NOMO-1 treated with DMSO at 0.1 percent for 48 hours (cell line): ENCODE measurements at regions not wholly inside any gene's neighbourhood (a gene's known extent, or its start where the extent isn't known, plus 50 kb on each side); places are given as distances from the start of the nearest gene placed in this dataset.
"Not testable (repeated sequence)": the region's sequence is repeated elsewhere in the genome, so short reads cannot be mapped to it uniquely, and the experiment has no call there.

Experiments
- DNase-seq: peaks from one replicate; lab custom pipeline; 2025; ENCODE audit not compliant: unreplicated experiment; lab: John Stamatoyannopoulos, UW

DNA sequence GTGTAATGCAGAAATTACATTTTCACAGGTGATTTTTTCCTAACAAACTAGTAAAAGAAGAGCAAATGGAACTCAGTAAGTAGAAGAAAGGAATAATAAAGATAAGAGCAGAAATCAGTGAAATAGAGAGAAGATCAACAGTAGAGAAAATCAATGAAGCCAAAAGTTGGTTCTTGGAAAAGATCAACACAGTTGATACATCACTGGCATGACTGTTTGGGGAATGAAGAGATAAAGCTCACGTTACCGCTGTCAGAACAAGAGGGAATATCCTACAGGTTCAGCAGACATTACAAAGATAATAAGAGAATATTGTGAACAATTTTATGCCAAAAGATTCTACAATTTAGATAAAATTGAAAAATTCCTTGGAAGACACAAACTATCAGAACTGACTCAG is 146.4 kb downstream of the ACTR3B start:
- no peak for DNase-seq

DNA sequence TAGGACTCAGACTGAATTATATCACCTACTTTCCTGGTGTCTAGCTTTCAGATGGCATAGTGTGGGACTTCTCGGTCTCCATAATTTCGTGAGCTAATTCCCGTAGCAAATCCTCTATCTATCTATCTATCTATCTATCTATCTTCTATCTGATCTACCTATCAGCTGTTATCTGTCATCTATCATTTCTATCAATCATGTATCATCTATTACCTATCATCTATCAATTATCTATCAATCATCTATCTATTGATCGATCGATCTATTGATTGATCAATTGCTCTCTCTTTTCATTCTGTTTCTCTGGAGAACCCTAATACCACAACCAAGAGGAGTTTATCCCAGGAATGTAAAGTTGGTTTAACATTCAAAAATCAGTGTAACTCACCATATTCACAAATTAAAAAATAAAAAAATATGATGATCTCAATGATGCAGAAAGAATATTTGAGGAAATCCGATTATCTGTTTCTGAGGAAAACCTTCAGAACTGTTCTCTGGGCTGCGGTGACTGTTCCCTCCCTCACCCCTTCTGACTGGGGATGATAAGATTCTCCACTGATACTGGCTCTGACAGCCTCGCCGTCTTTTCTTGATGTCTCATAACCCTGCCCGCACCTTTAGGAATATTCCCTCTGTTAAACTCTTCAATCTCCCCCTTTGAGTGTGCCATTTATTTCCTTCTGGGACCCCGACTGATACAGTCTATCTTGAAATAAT is 147.7 kb downstream of the ACTR3B start:
- DNase-seq = no peak

DNA sequence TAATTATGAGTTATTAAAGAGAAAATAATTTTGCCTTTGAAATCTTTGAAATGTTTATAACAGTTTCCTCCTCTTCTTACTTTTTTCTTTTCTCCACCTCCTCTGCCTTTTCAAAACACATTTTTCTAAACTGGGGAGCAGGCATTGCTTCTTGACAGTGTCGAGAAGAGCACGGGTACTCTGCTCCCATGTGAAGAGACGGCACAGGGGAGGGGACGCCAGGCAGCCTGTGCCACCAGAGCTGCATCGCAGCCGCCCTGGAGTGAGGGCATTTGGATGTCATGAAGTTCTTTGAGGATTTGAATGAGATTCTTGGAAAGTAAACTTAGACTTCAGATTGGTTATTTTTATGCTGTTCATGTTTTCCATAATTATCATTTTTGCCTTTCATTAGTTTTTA is 149.7 kb downstream of the ACTR3B start:
- DNase-seq = no peak

DNA sequence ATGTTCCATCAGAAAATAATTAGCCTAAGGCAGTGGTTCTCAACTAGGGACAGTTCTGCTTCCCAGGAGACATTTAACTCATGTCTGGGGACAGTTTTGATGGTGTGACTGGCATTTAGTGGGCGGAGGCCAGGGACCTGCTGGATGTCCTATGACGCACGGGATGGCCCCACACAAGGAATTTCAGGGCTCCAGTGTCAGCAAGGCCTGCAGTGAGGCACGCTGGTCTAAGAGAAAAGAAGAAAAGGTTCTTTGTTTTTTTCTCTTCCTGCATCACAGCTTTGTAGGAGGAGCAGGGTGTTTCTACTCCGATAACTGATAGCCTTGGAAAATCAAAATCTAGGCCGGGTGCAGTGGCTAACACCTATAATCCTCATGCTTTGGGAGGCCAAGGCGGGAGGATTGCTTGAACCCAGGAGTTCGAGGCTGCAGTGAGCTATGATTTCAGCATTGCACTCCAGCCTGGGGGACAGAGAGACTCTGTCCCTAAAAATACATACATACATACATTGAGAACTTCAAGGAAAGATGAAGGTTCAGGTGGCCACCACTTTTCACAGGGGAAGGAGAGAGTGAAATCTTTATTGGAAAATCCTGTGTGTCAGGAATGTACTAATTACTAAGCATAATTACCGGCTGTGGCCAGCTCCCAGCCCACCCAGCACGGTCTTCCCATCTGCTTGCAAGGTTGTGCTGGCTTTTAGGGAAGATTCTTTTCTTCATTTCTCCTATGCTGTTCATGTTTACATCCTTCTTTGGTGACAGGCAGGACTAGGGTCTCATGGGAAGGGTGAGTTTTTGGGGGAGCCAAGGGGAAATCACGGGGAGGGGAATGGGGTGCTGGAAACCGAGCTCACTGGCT is 150.4 kb downstream of the ACTR3B start:
- no peak for DNase-seq

DNA sequence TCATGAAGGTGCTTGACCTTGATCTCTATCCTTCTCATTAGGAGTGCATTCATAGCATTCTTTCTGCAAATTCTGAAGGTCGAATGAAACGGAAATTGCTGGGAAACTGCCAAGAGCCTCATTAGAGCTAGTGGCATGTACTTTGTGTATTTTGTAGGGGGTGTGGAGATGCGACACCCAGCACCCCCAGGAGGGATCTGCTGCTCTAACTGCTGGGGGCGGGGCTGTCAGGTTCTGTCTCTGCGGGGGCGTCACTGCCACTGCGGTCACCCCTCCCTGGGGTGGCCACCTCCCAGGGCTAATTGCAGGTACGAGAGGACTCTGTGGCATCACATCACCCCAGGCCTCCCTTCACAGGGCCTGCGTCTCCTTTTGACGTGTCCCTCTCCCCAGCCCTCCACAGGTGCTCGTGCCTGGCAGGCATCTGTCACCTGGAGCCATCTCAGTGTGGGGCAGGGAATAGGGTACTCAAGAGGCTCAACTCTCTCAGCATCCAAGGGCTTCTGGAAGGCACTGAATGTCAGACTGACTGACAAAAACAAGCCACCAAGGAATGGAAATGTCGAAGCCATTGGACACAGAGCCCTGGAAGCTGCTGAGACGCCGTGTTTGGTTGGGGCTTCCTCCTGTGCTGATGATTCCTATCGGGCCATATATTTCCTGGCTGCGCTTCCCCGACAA is 151.1 kb downstream of the ACTR3B start:
- DNase-seq = no peak

DNA sequence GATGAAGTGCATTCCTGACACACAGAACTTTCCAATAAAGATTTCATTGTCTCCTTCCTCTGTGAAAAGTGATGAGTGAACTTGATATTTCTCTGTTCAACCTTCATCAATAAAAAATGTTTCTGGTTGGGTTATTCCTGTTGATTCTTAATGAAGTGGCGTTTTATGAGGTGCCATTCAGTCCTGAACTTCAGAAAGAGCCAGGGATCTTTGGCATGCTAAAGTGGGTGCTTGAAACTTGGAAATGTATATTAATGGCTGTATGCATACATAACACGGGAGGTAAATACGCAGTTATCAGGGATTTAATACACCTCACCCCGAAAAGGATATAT is 151.6 kb downstream of the ACTR3B start:
- DNase-seq = no peak

DNA sequence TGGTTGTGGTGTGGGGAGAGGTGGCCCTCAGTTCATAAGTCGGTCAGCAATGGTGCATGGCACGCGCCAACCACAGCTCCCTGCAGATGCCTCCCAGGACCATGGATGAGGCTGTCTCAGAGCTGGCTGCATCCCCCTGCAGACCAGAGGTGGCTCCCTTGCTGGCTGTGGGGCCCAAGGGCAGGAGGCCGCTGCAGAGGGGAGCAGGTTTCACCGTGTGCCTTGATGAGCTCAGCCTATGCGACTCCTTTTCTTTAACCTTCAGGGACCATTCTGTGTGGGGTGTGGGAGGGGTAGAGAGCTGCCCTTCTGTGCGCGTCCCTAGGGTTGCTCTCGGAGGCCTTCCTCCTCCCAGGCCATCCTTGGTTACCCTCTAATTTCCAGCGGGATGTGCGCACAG is 152.4 kb downstream of the ACTR3B start:
- no peak for DNase-seq

DNA sequence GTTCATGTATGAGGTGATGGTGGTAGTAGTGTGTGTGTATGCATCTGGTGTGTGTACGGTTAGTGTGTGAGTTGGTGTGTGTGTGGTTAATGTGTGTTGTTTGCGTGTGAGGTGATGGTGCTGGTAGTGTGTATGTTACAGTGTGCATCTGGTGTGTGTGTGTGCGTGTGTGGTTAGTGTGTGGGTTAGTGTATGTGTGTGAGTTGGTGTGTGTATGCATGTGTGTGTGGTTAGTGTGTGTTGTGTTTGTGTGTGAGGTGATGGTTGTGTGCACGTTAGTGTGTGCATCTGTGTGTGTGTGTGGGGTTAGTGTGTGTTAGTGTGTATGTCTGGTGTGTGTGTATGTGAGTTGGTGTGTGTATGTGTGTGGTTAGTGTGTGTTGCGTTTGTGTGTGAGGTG is 153.0 kb downstream of the ACTR3B start:
- no peak for DNase-seq

DNA sequence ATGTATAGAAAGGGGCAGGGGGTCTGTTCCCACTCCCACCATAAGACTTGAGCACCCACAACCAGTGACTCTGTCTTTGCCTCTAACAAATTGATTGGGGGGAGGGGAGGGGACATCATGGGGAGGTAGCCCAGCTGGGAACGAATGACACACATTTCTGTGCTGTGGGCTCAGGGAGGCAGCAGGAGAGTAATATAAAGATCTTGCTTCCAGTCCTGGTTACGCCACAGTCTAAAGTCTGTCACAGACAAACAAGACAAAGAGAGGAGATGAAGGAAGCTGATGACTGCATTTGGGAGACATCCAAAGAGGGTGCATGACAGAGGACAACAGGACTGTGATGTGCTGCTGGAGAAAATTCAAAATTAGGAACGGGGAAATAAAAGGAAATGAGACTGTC is 153.9 kb downstream of the ACTR3B start:
- DNase-seq = no peak

DNA sequence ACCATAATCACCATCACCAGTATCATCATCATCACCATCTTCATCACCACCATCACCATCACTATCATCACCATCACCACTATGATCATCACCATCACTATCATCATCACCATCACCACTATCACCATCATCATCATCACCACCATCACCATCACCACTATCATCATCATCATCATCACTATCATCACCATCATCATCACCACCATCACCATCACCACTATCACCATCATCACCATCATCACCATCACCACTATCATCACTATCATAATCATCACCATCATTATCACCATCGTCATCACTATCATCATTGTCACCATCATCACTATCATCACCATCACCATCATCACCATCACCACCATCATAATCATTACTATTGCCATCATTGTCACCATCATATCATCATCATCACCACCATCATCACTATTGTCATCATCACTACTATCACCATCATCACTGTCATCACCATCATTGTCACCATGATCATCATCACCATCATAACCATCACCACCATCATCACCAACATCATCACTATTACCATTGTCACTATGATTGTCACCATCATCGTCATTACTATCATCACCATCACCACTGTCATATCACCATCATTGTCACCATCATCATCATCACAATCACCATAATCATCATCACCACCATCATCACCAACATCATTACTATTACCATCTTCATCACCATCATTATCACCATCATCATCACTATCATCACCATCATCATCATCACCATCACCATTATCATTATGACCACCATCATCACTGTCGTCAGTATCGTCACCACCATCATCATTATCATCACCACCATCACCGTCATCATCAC is 154.7 kb downstream of the ACTR3B start:
- no peak for DNase-seq

DNA sequence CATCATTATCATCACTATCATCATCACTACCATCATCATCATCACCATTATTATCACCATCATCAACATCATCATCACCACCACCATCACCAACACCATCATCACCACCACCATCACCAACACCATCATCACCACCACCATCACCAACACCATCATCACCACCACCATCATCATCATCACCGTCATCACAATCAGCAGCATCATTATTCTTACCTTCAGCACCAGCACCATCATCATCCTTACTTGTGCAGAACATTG is 155.2 kb downstream of the ACTR3B start:
- not testable (repeated sequence) for DNase-seq

DNA sequence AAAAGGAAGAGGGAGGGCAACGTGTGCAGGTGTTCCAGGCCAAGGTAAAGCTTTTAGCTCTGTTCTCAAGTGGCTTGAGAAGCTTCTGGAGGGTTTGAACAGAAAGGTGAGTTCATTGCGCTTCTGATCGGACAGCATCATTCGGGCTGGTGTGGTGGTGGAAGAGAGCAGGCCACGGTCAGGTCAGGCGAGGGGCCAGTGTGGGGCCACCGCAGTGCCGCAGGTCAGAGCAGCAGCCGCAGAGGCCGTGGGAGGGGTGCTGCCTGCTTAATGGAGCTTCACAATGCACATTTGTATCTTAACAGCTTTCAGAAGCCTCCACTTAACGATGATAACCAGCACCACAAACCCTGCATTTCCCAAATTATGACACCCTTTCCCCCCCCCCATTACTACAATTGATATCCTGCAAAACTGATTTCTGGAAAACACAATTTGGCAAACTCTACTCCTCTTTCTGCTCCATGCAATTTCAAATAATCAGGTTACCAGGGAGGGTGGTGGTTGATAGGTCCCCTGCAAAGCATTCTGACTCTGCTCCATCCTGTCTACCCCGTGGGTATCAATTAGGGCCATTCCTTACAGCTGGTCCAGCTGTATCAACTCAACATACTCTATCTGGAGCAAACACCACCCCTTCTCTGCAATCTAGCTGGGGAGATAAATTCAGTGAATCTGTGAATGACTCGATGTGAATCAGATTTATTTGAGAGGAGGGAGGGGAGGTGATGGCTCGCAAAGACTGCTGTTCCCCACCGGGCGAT is 162.9 kb downstream of the ACTR3B start:
- no peak for DNase-seq

DNA sequence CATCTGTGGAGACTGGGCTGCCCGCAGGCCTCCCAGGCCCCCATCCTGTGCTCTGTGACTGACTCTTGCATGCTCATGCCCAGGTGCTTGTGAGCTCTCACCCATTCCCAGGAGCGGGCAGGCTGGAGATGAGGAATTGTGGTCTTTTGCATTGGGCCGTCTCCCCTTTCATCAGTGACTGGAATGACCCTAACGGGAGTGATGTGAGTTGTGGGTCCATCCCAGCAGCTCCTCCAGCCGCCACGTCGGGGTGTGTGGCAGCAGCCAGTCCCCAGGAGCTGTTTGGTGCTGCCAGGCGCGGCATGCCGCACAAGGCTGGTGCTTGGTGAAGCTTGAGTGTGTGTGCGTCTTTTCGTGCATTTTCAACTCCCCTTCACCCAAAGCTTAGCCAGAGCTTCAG is 164.2 kb downstream of the ACTR3B start:
- DNase-seq = no peak

DNA sequence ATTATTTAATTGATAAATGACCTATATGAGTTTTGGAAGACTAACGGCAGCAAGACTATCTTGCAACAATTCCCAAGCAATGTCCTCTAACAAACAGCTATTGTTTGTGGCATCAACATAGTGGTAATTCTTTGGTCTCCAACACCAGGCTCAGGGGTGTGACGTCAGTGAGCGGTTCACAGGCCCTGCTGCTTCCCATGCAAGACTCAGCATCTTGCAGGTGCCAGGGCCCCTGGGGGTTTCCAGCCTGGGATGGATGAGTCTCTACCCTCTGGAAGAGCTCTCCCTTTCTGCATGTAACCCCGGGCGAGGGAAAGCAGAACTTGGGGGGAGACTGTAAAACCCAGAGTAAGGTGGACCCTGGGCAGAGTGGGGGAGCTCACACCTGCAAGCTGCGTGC is 164.7 kb downstream of the ACTR3B start:
- DNase-seq = no peak

DNA sequence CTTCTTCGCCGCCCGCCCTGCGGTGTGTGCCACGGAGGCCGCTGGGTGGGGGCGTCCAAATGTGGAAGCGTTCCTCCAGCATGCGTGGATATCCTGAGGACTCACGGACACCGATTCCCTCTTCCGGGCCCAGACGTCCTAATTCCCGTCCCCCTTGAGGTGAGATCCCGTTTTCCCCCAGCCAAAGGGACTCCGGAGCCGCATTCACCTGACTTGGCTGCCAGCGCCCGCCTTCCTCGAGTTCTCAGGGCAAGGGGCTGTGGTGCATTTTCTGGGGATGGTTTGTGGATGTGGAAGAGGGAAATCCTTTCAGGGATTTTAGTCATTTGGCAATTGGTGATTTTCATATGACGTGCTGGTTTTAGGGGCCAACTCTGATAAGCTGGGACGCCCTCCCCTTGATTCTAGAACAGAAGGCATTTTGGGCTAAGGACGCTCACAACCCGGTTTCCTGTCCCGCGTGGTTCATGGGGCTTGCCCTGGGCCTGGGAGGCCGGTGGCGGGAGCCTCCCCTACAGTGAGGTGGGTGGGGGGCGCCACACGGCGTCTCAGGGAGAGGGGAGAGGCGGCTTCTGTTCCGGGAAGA is 165.4 kb downstream of the ACTR3B start:
- no peak for DNase-seq

DNA sequence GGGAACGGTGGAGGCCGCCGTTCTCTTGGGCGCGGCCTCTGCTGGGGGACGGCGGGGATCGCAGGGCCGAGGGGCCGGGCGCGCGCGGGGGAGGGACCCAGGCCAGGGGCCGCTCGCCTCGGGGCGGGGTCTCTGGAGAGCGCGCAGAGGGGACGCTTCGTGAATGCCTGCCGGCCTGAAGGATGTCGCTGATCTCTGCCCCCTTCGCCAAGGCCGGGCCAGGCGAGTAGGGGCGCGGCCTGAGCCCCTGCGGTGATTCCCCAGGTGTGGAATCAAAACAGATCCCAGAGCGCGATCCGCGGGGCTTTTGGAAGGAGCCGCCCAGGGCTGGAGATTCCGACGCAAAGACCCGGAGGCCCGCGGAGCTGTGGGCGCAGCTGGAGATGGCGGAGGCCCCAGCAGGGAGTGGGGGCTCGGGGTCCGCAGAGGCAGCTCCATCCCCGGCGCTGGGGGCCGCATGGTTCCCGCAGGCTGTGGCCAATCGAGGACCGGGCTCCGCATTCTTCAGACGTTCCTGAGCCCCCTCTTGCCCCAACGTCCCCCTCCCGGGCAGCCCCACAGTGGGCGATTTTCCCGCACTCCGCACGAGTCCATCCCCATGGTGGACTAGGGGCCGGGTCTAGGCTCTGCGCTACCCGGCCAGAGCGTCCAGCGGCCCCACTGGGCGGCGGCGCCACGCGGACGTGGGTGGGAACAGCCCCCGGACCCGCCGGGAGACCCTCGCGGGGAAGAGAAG is 166.0 kb downstream of the ACTR3B start:
- no peak for DNase-seq

DNA sequence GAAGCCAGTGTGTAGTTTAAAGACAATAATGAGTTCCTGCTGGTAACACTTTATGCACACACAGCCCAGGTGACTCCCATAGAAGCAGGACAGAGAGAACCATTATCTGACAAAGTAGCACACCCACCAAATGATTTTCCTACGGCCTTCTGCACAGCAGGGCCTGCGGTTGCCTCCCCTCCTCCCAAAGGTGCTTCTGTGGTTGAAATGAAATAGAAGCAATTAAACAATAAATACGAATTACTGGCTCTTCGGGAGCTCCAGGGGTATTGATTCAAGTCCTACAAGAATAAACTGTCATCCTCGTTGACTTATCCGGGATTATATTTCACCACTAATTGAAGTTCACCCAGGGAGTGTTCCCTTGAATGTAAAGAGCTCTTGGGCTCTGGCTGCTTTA is 172.1 kb downstream of the ACTR3B start:
- no peak for DNase-seq

DNA sequence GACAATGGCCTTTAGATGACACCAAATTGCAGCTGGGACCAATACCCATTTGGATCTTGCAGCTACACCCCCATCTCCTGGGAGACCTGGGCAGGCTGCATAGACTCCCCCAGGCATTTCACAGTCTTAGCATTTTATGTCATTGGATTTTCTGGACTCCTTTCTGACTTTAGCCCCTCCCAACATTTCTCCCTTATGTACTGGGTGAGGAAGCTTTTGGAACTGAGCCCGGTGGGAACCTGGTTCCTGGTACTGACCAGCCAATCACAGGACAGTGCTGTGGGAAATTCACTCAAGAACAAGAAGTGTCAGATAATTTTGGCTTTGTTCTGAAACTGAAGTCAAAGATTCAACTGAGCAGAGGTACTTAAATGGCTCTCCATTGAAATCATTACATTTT is 177.7 kb downstream of the ACTR3B start:
- DNase-seq = no peak

DNA sequence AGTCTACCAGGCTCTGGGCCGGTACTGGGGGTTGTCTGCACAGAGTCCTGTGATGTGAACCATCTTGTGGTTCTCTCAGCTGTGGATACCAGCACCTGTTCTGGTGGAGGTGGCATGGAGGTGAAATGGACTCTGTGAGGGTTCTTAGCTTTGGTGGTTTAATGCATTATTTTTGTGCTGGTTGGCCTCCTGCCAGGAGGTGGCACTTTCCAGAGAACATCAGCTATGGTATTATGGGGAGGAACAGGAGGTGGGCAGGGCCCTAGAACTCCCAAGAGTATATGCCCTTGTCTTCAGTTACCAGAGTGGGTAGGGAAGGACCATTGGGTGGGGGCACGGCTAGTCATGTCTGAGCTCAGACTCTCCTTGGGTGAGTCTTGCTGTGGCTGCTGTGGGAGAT is 187.1 kb downstream of the ACTR3B start:
- not testable (repeated sequence) for DNase-seq

DNA sequence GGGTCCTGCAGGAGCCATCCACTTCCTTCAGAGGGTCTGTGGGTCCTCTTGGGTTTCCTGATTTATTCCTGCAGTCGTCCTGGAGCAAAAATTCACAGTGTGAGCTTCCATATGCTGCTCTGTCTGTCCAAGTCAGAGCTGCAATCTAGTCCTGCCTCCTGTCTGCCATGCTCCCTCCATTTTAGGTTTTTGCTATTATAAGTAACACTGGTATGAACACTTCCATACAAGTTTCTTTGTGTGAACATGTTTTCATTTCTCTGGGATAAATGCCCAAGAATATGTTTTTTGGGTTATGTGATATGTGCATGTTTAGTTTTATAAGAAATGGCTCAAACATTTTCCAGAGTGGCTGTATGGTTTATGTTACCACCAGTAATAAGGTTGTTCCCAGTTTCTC is 188.1 kb downstream of the ACTR3B start:
- DNase-seq = no peak
